ENCODE measurements at regions not wholly inside any gene's neighbourhood (a gene's known extent, or its start where the extent isn't known, plus 50 kb on each side); places are given as distances from the start of the nearest gene placed in this dataset.

DNA sequence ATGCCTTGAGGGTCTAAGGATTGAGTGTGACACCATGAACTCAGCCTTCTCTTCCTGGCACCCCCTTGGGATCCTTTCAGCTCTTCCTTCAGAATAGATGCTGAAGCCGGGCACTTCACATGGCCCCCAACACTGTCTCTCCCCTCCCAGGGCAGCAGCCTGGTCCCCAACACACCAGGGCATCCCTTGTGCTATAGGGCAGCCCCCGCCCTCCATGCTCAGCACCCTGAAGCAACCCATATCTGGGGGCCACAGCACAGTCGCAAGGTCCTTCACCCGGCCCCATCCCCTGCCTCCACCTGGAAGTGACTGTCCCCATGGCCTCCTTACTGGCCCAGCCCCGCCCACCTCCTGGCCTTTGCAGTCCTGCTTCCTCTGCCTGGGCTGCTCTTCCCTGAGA, 143.1 kb downstream of the C16orf95 start:
- TF ChIP-seq, protein P1, sequence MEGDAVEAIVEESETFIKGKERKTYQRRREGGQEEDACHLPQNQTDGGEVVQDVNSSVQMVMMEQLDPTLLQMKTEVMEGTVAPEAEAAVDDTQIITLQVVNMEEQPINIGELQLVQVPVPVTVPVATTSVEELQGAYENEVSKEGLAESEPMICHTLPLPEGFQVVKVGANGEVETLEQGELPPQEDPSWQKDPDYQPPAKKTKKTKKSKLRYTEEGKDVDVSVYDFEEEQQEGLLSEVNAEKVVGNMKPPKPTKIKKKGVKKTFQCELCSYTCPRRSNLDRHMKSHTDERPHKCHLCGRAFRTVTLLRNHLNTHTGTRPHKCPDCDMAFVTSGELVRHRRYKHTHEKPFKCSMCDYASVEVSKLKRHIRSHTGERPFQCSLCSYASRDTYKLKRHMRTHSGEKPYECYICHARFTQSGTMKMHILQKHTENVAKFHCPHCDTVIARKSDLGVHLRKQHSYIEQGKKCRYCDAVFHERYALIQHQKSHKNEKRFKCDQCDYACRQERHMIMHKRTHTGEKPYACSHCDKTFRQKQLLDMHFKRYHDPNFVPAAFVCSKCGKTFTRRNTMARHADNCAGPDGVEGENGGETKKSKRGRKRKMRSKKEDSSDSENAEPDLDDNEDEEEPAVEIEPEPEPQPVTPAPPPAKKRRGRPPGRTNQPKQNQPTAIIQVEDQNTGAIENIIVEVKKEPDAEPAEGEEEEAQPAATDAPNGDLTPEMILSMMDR (IDR thresholded peaks at IDR 0.05; ENCODE audit: low read length), result no peak
- TF ChIP-seq EZH2 (optimal IDR thresholded peaks at IDR 0.05; ENCODE audit: low read depth, low read length), result no peak
